NB4 (cell line): ENCODE measurements at regions not wholly inside any gene's neighbourhood (a gene's known extent, or its start where the extent isn't known, plus 50 kb on each side); places are given as distances from the start of the nearest gene placed in this dataset.

Experiments
- CTCF ChIP-seq: IDR thresholded peaks from one replicate; pipeline ENCODE4 v1.5.1; 2012; ENCODE audit warnings: low read depth, low read length
- POLR2A ChIP-seq: IDR thresholded peaks from 2 replicates; pipeline ENCODE4 v1.6.1; 2011; ENCODE audit warnings: mild to moderate bottlenecking; ENCODE audit not compliant: insufficient read length; ENCODE audit errors: extremely low read depth

DNA sequence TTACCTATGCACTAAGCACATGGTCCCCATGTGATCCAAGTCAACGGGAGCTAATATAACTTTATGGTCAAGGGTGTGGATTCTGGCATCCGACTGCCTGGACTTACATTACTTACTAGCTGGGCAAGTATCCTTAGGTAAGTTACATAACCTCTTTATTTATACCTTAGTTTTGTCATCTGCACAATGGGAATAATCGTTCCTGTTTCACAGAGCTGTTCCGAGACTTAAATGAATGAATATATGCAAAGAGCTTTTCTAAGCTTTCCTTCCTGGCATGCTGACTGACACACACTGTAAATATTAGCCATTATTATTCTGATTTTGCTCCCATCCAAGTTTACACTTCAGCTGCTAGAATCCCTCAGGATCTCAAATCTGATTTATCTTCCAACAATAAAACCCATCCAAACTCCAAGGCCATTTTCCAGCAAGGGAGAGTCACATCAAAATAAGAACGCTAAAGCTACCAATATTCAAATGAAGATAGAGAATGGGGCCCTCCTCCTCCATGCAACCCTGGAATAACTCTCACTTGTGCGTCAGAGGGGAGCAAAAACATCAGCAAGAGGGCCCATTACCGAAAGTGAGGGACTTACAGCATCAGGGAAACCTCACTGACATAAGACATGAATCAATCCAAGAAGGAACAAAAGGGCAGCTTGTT is 115.6 kb upstream of the KAZN start:
- TF ChIP-seq CTCF = no peak
- TF ChIP-seq POLR2A = no peak
